Prostate gland (tissue), 2 donors: ENCODE measurements at regions not wholly inside any gene's neighbourhood (a gene's known extent, or its start where the extent isn't known, plus 50 kb on each side); places are given as distances from the start of the nearest gene placed in this dataset.
"Not testable (repeated sequence)": the region's sequence is repeated elsewhere in the genome, so short reads cannot be mapped to it uniquely, and the experiment has no call there.

Experiments
- DNase-seq: peaks from one replicate; pipeline ENCODE4 v3.0.0-alpha.2; 2019; ENCODE audit warnings: low spot score
- H3K27ac ChIP-seq, 2 donors: fragments of 200-600 bp; sonication (generic); 2 replicates each; pipeline ENCODE4 v1.5.1; 2017 to 2019
- H3K27me3 ChIP-seq: fragments of 200-600 bp; sonication (generic); replicated peaks from 2 replicates; pipeline ENCODE4 v1.5.1; 2019; ENCODE audit not compliant: insufficient read depth
- H3K36me3 ChIP-seq, 2 donors: fragments of 200-600 bp; sonication (generic); 1 replicate in 1 of 2; 2 replicates in 1 of 2; pipeline versions ENCODE4 v1.5.1 to v1.8.1; 2017 to 2019
- H3K4me1 ChIP-seq: fragments of 200-600 bp; sonication (generic); replicated peaks from 2 replicates; pipeline ENCODE4 v1.5.1; 2019
- H3K4me3 ChIP-seq, 2 donors: fragments of 200-600 bp; sonication (generic); 2 replicates each; pipeline ENCODE4 v1.5.1; 2017 to 2019
- H3K9me3 ChIP-seq: fragments of 200-600 bp; sonication (generic); 2 replicates; pipeline ENCODE4 v1.5.1; 2017
- POLR2A ChIP-seq: fragments of 450-650 bp; IDR thresholded peaks from one replicate; pipeline ENCODE4 v1.6.1; 2016; ENCODE audit warnings: antibody characterized with exemption, mild to moderate bottlenecking
- POLR2AphosphoS5 ChIP-seq: sonication (generic); formaldehyde crosslinking; IDR thresholded peaks from one replicate; pipeline ENCODE4 v1.6.1; 2017; ENCODE audit warnings: antibody characterized with exemption
- WGBS: methylation state at CpG from one replicate; pipeline ENCODE4 v1.1.5; 2018; 5-methylcytosine and 5-hydroxymethylcytosine counted together
- intact Hi-C: fragments of 100-400 bp; cut with DNase I; formaldehyde crosslinking; loops from one replicate; pipeline ENCODE4 v1.14.2; 2022
- TF ChIP-seq, protein P1 (sequence below), 4 experiments: fragments of 200-600 bp in 2 of 4; fragments of 450-650 bp in 2 of 4; sonication (generic) in 2 of 4; IDR thresholded peaks; 1 replicate in 3 of 4; 2 replicates in 1 of 4; pipeline ENCODE4 v1.5.1; 2016 to 2019; ENCODE audit warnings: antibody characterized with exemption in 4 of 4, mild to moderate bottlenecking in 2 of 4, moderate library complexity in 2 of 4

GRCh38 chrX:94288325-94288724 is 614.3 kb downstream of the FAM133A start:
- Histone ChIP-seq H3K9me3 (no peaks in the 10 kb centered on the region), H3K4me1 (no peaks in the 10 kb centered on the region), H3K27ac (no peak overlapping the region), H3K27me3 (no peaks in the 10 kb centered on the region), H3K36me3 (no peaks in the 10 kb centered on the region), H3K4me3 (no peak overlapping the region)
- WGBS = 49% methylated on average over 2 of the region's 2 CpGs
- DNase-seq = no peak
- TF ChIP-seq, protein P1, sequence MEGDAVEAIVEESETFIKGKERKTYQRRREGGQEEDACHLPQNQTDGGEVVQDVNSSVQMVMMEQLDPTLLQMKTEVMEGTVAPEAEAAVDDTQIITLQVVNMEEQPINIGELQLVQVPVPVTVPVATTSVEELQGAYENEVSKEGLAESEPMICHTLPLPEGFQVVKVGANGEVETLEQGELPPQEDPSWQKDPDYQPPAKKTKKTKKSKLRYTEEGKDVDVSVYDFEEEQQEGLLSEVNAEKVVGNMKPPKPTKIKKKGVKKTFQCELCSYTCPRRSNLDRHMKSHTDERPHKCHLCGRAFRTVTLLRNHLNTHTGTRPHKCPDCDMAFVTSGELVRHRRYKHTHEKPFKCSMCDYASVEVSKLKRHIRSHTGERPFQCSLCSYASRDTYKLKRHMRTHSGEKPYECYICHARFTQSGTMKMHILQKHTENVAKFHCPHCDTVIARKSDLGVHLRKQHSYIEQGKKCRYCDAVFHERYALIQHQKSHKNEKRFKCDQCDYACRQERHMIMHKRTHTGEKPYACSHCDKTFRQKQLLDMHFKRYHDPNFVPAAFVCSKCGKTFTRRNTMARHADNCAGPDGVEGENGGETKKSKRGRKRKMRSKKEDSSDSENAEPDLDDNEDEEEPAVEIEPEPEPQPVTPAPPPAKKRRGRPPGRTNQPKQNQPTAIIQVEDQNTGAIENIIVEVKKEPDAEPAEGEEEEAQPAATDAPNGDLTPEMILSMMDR (IDR thresholded peaks at IDR 0.05) = peak in 1 of 4 experiments; percentile 20
- TF ChIP-seq POLR2A = no peak
- TF ChIP-seq POLR2AphosphoS5 = no peak
- intact Hi-C loops = no loop called here

GRCh38 chrX:94288972-94289371 is 615.0 kb downstream of the FAM133A start:
- DNase-seq = no peak
- H3K4me1 ChIP-seq = no peaks in the 10 kb centered on the region
- no peaks in the 10 kb centered on the region for H3K36me3 ChIP-seq
- H3K4me3 ChIP-seq = no peak overlapping the region
- intact Hi-C loops = no loop called here
- TF ChIP-seq POLR2A (no peak), POLR2AphosphoS5 (no peak)
- TF ChIP-seq, protein P1 (IDR thresholded peaks at IDR 0.05) = no peak
- H3K27me3 ChIP-seq = no peaks in the 10 kb centered on the region
- H3K9me3 ChIP-seq = no peaks in the 10 kb centered on the region
- 50% methylated on average over 1 of the region's 1 CpG for WGBS
- H3K27ac ChIP-seq = no peak overlapping the region

GRCh38 chrX:94302446-94302845 is 628.4 kb downstream of the FAM133A start:
- TF ChIP-seq POLR2AphosphoS5 = no peak

GRCh38 chrX:94329182-94329581 is 655.2 kb downstream of the FAM133A start:
- 82% methylated on average over 1 of the region's 1 CpG for WGBS
- TF ChIP-seq POLR2A (no peak), POLR2AphosphoS5 (no peak)
- TF ChIP-seq, protein P1 (IDR thresholded peaks at IDR 0.05) = no peak
- H3K4me1 ChIP-seq = no peaks in the 10 kb centered on the region
- no peaks in the 10 kb centered on the region for H3K36me3 ChIP-seq
- no peak overlapping the region for H3K27ac ChIP-seq
- H3K4me3 ChIP-seq = no peak overlapping the region
- H3K9me3 ChIP-seq = no peaks in the 10 kb centered on the region
- no peak for DNase-seq
- no peaks in the 10 kb centered on the region for H3K27me3 ChIP-seq
- intact Hi-C loops = no loop called here

More at GRCh38 chrX:94302446-94302845, 628.4 kb downstream of the FAM133A start:
- no peaks in the 10 kb centered on the region for H3K9me3 ChIP-seq
- intact Hi-C loops = no loop called here
- 68% methylated on average over 2 of the region's 2 CpGs for WGBS
- DNase-seq = no peak
- no peaks in the 10 kb centered on the region for H3K4me1 ChIP-seq
- H3K36me3 ChIP-seq = no peaks in the 10 kb centered on the region
- no peak overlapping the region for H3K4me3 ChIP-seq
- H3K27ac ChIP-seq = no peak overlapping the region
- no peaks in the 10 kb centered on the region for H3K27me3 ChIP-seq

GRCh38 chrX:94341730-94342129 is 667.7 kb downstream of the FAM133A start:
- H3K4me1 ChIP-seq, intact Hi-C loops, H3K36me3 ChIP-seq, H3K27me3 ChIP-seq, H3K4me3 ChIP-seq, H3K27ac ChIP-seq, H3K9me3 ChIP-seq, DNase-seq: not testable (repeated sequence)
- WGBS = 91% methylated on average over 7 of the region's 7 CpGs

DNA sequence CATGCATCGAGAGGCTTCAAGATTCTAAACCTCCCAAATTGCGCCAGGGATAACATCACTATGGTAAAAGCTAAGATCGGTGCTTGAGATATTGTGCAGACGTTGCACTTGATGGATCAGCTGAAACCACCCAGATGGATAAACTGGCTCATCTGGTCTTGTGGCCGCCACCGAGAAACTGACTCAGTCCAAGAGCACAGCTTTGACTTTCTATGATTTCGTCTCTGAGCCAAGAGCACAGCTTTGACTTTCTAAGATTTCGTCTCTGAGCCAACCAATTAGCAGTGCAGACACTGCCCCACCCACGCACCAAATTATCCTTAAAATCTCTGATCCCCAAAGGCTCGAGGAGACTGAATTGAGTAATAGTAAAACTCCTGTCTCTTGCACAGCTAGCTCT is 687.2 kb downstream of the FAM133A start:
- no peaks in the 10 kb centered on the region for H3K36me3 ChIP-seq
- no peaks in the 10 kb centered on the region for H3K9me3 ChIP-seq
- H3K4me1 ChIP-seq = no peaks in the 10 kb centered on the region
- no peak overlapping the region for H3K27ac ChIP-seq
- intact Hi-C loops = no loop called here
- no peak overlapping the region for H3K4me3 ChIP-seq
- 47% methylated on average over 10 of the region's 10 CpGs for whole genome bisulfite sequencing
- no peaks in the 10 kb centered on the region for H3K27me3 ChIP-seq
- DNase-seq = no peak
- TF ChIP-seq POLR2A (no peak), POLR2AphosphoS5 (no peak)
- TF ChIP-seq, protein P1 (IDR thresholded peaks at IDR 0.05) = no peak
